Keratinocyte (primary cell): ENCODE measurements at regions not wholly inside any gene's neighbourhood (a gene's known extent, or its start where the extent isn't known, plus 50 kb on each side); places are given as distances from the start of the nearest gene placed in this dataset.

Source experiments
- DNase-seq: peaks from one replicate; pipeline ENCODE4 v3.0.0-alpha.2; 2011; ENCODE audit warnings: low read depth, missing footprints, low spot score
- FAIRE-seq: peaks from 2 replicates; lab custom pipeline; 2011; peaks lifted over from hg19 to GRCh38; lab: Jason Lieb, UNC
- H2AFZ ChIP-seq: 2 replicates; pipeline ENCODE4 v1.6.0; 2012; ENCODE audit warnings: low read length, control low read depth, inconsistent platforms; ENCODE audit not compliant: control insufficient read depth
- H3K27ac ChIP-seq: 2 replicates; pipeline ENCODE4 v1.5.1; 2011; ENCODE audit warnings: low read length; ENCODE audit not compliant: control insufficient read depth, insufficient read depth
- H3K27me3 ChIP-seq: 3 replicates; pipeline ENCODE4 v1.6.0; 2011; ENCODE audit warnings: low read length; ENCODE audit not compliant: control insufficient read depth, insufficient read depth; ENCODE audit errors: extremely low read depth
- H3K36me3 ChIP-seq, 2 experiments: 2 replicates in 1 of 2; 3 replicates in 1 of 2; pipeline ENCODE4 v1.5.1; 2011; ENCODE audit warnings: low read length in 2 of 2, mild to moderate bottlenecking in 1 of 2; ENCODE audit not compliant: control insufficient read depth in 2 of 2, insufficient read depth in 2 of 2; ENCODE audit errors: extremely low read depth in 1 of 2
- H3K4me1 ChIP-seq: 3 replicates; pipeline ENCODE4 v1.5.1; 2011; ENCODE audit warnings: low read length; ENCODE audit not compliant: control insufficient read depth, insufficient read depth; ENCODE audit errors: extremely low read depth
- H3K4me2 ChIP-seq: 3 replicates; pipeline ENCODE4 v1.6.0; 2011; ENCODE audit warnings: low read depth, low read length; ENCODE audit not compliant: control insufficient read depth, insufficient read depth; ENCODE audit errors: extremely low read depth
- H3K4me3 ChIP-seq, 3 experiments: fragments of 200-600 bp in 1 of 3; sonication (generic) in 1 of 3; 2 replicates in 2 of 3; 3 replicates in 1 of 3; pipeline ENCODE4 v1.5.1; 2011 to 2016; ENCODE audit warnings: low read length in 3 of 3, mild to moderate bottlenecking in 3 of 3, control low read depth in 2 of 3, inconsistent platforms in 1 of 3, low read depth in 1 of 3, mixed read lengths in 1 of 3, mixed run types in 1 of 3, moderate library complexity in 1 of 3; ENCODE audit not compliant: control insufficient read depth in 2 of 3, insufficient read depth in 2 of 3; ENCODE audit errors: extremely low read depth in 1 of 3
- H3K79me2 ChIP-seq: 2 replicates; pipeline ENCODE4 v1.6.0; 2012; ENCODE audit warnings: low read length; ENCODE audit not compliant: control insufficient read depth, insufficient read depth
- H3K9ac ChIP-seq: 3 replicates; pipeline ENCODE4 v1.6.0; 2011; ENCODE audit warnings: low read length; ENCODE audit not compliant: control insufficient read depth, insufficient read depth; ENCODE audit errors: extremely low read depth
- H3K9me1 ChIP-seq: 3 replicates; pipeline ENCODE4 v1.6.0; 2011; ENCODE audit warnings: low read length; ENCODE audit not compliant: control insufficient read depth, insufficient read depth; ENCODE audit errors: extremely low read depth
- H3K9me3 ChIP-seq: 2 replicates; pipeline ENCODE4 v1.5.1; 2012; ENCODE audit warnings: low read depth, low read length; ENCODE audit not compliant: control insufficient read depth
- H4K20me1 ChIP-seq: 3 replicates; pipeline ENCODE4 v1.6.0; 2011; ENCODE audit warnings: low read length; ENCODE audit not compliant: control insufficient read depth, insufficient read depth; ENCODE audit errors: extremely low read depth
- EZH2 ChIP-seq: IDR thresholded peaks from one replicate; pipeline ENCODE4 v1.6.1; 2012; ENCODE audit warnings: inconsistent platforms, mild to moderate bottlenecking, low read length, moderate library complexity
- dilution Hi-C: fragments of 300-500 bp; cut with MboI; formaldehyde crosslinking; loops from one replicate; pipeline ENCODE4 v1.7.0; 2020; ENCODE audit warnings: low sequenced_read_pairs; ENCODE audit not compliant: extremely low pct_ligation_motif_present
- TF ChIP-seq, protein P1 (sequence below), 3 experiments: IDR thresholded peaks in 1 of 3; conservative IDR thresholded peaks in 1 of 3; optimal IDR thresholded peaks in 1 of 3; 2 replicates in 2 of 3; 3 replicates in 1 of 3; pipeline versions ENCODE3 to v1.5.1; 2011; ENCODE audit warnings: low read length in 3 of 3, mild to moderate bottlenecking in 3 of 3, moderate library complexity in 2 of 3, control low read depth in 1 of 3, inconsistent platforms in 1 of 3; ENCODE audit not compliant: insufficient read depth in 2 of 3; ENCODE audit errors: extremely low read depth in 1 of 3

- Histone ChIP-seq H2AFZ (no peak overlapping the region), H4K20me1 (no peaks in the 10 kb centered on the region), H3K9me1 (no peaks in the 10 kb centered on the region), H3K4me1 (no peaks in the 10 kb centered on the region), H3K9me3 (no peaks in the 10 kb centered on the region), H3K9ac (no peak overlapping the region), H3K4me2 (no peak overlapping the region), H3K79me2 (no peaks in the 10 kb centered on the region), H3K27ac (no peak overlapping the region), H3K36me3 (no peaks in the 10 kb centered on the region), H3K27me3 (no peaks in the 10 kb centered on the region), H3K4me3 (no peak overlapping the region)
- no peak for TF ChIP-seq EZH2
- TF ChIP-seq, protein P1, sequence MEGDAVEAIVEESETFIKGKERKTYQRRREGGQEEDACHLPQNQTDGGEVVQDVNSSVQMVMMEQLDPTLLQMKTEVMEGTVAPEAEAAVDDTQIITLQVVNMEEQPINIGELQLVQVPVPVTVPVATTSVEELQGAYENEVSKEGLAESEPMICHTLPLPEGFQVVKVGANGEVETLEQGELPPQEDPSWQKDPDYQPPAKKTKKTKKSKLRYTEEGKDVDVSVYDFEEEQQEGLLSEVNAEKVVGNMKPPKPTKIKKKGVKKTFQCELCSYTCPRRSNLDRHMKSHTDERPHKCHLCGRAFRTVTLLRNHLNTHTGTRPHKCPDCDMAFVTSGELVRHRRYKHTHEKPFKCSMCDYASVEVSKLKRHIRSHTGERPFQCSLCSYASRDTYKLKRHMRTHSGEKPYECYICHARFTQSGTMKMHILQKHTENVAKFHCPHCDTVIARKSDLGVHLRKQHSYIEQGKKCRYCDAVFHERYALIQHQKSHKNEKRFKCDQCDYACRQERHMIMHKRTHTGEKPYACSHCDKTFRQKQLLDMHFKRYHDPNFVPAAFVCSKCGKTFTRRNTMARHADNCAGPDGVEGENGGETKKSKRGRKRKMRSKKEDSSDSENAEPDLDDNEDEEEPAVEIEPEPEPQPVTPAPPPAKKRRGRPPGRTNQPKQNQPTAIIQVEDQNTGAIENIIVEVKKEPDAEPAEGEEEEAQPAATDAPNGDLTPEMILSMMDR (optimal IDR thresholded peaks at IDR 0.05 in 1 of 3, IDR thresholded peaks at IDR 0.05 in 1 of 3, conservative IDR thresholded peaks at IDR 0.05 in 1 of 3; ENCODE audit: extremely low read depth in 1 of 3, insufficient read depth in 2 of 3, low read length in 3 of 3): no peak
- DNase-seq (no peak), FAIRE-seq (no peak)
- dilution Hi-C loops: no loop called here
These were observed 164.7 kb downstream of the SUDS3 start for GRCh38 chr12:118541071-118541470.

GRCh38 chr12:118541934-118542333 is 165.6 kb downstream of the SUDS3 start:
- no peak overlapping the region for H3K4me2 ChIP-seq
- H2AFZ ChIP-seq: no peak overlapping the region
- H3K79me2 ChIP-seq: no peaks in the 10 kb centered on the region
- H3K9ac ChIP-seq: no peak overlapping the region
- no peaks in the 10 kb centered on the region for H3K27me3 ChIP-seq
- no peaks in the 10 kb centered on the region for H3K36me3 ChIP-seq
- no peaks in the 10 kb centered on the region for H3K4me1 ChIP-seq
- DNase-seq (no peak), FAIRE-seq (no peak)
- H3K9me3 ChIP-seq: no peaks in the 10 kb centered on the region
- no peaks in the 10 kb centered on the region for H3K9me1 ChIP-seq
- H4K20me1 ChIP-seq: no peaks in the 10 kb centered on the region
- no peak for TF ChIP-seq EZH2
- TF ChIP-seq, protein P1 (optimal IDR thresholded peaks at IDR 0.05 in 1 of 3, IDR thresholded peaks at IDR 0.05 in 1 of 3, conservative IDR thresholded peaks at IDR 0.05 in 1 of 3; ENCODE audit: extremely low read depth in 1 of 3, insufficient read depth in 2 of 3, low read length in 3 of 3): no peak
- dilution Hi-C loops: no loop called here
- H3K4me3 ChIP-seq: no peak overlapping the region
- no peak overlapping the region for H3K27ac ChIP-seq
